PC-9 (cell line): ENCODE measurements at regions not wholly inside any gene's neighbourhood (a gene's known extent, or its start where the extent isn't known, plus 50 kb on each side); places are given as distances from the start of the nearest gene placed in this dataset.

ENCODE experiments used
- BruUV-seq: library from RNA; stranded (reverse); fragments of 400-500 nt; replicated peaks from 2 replicates; lab custom pipeline; 2021; lab: Mats Ljungman, UMichigan
- CTCF ChIA-PET: fragments of 300-600 bp; sonication (Branson Sonifier 250); formaldehyde crosslinking; loops from one replicate; lab custom pipeline; 2022; ENCODE audit warnings: antibody characterized with exemption; lab: Charles Lee
- POLR2A ChIA-PET: fragments of 300-600 bp; sonication (Branson Sonifier 250); formaldehyde crosslinking; loops from one replicate; lab custom pipeline; 2022; ENCODE audit warnings: antibody characterized with exemption; ENCODE audit not compliant: unreplicated experiment; lab: Charles Lee
- DNase-seq, 2 experiments: peaks; one replicate each; pipeline versions ENCODE4 v3.0.0 to v3.0.0-alpha.2; 2015 to 2022; ENCODE audit warnings: mixed read lengths in 1 of 2
- H2AFZ ChIP-seq: fragments of 200-600 bp; sonication (generic); 2 replicates; pipeline ENCODE4 v1.8.1; 2017; ENCODE audit warnings: antibody characterized with exemption
- H3F3A ChIP-seq: fragments of 200-600 bp; sonication (generic); 2 replicates; pipeline ENCODE4 v1.8.1; 2017; ENCODE audit warnings: antibody characterized with exemption, mild to moderate bottlenecking, low read depth; ENCODE audit not compliant: insufficient read depth
- H3K27ac ChIP-seq: fragments of 200-600 bp; sonication (generic); 2 replicates; pipeline ENCODE4 v1.6.1; 2016; ENCODE audit warnings: mixed run types
- H3K27me3 ChIP-seq: fragments of 200-600 bp; sonication (generic); 2 replicates; pipeline ENCODE4 v1.6.1; 2016; ENCODE audit warnings: low read depth, mixed run types; ENCODE audit not compliant: insufficient read depth
- H3K36me3 ChIP-seq: fragments of 200-600 bp; sonication (generic); 2 replicates; pipeline ENCODE4 v1.6.1; 2016; ENCODE audit warnings: low read depth, mixed run types
- H3K4me1 ChIP-seq: fragments of 200-600 bp; sonication (generic); replicated peaks from 2 replicates; pipeline ENCODE4 v1.6.1; 2016; ENCODE audit warnings: mixed run types; ENCODE audit not compliant: insufficient read depth
- H3K4me2 ChIP-seq: fragments of 200-600 bp; sonication (generic); 2 replicates; pipeline ENCODE4 v1.6.1; 2017; ENCODE audit warnings: mixed run types
- H3K4me3 ChIP-seq: fragments of 200-600 bp; sonication (generic); 2 replicates; pipeline ENCODE4 v1.6.1; 2016; ENCODE audit warnings: mixed run types
- H3K79me2 ChIP-seq: fragments of 200-600 bp; sonication (generic); 2 replicates; pipeline ENCODE4 v1.6.1; 2017; ENCODE audit warnings: low read depth, mixed run types
- H3K9me2 ChIP-seq: fragments of 200-600 bp; sonication (generic); 2 replicates; pipeline ENCODE4 v1.8.1; 2017; ENCODE audit warnings: mild to moderate bottlenecking; ENCODE audit not compliant: insufficient read depth
- H3K9me3 ChIP-seq: fragments of 200-600 bp; sonication (generic); 2 replicates; pipeline ENCODE4 v1.8.1; 2016; ENCODE audit warnings: low read depth; ENCODE audit not compliant: insufficient read depth
- H4K20me1 ChIP-seq: fragments of 200-600 bp; sonication (generic); 2 replicates; pipeline ENCODE4 v1.8.1; 2017; ENCODE audit not compliant: insufficient read depth
- CTCF ChIP-seq: fragments of 200-600 bp; sonication (generic); conservative IDR thresholded peaks from 2 replicates; pipeline ENCODE4 v1.6.1; 2017; ENCODE audit warnings: mixed run types, antibody characterized with exemption, mild to moderate bottlenecking, moderate library complexity
- EZH2 ChIP-seq: fragments of 200-600 bp; sonication (generic); IDR thresholded peaks from 2 replicates; pipeline ENCODE4 v1.8.0; 2017; ENCODE audit warnings: antibody characterized with exemption, low read depth
- intact Hi-C: fragments of 100-400 bp; cut with micrococcal nuclease; formaldehyde crosslinking; loops from one replicate; pipeline ENCODE4 v1.10.0; 2022; ENCODE audit not compliant: unreplicated experiment

DNA sequence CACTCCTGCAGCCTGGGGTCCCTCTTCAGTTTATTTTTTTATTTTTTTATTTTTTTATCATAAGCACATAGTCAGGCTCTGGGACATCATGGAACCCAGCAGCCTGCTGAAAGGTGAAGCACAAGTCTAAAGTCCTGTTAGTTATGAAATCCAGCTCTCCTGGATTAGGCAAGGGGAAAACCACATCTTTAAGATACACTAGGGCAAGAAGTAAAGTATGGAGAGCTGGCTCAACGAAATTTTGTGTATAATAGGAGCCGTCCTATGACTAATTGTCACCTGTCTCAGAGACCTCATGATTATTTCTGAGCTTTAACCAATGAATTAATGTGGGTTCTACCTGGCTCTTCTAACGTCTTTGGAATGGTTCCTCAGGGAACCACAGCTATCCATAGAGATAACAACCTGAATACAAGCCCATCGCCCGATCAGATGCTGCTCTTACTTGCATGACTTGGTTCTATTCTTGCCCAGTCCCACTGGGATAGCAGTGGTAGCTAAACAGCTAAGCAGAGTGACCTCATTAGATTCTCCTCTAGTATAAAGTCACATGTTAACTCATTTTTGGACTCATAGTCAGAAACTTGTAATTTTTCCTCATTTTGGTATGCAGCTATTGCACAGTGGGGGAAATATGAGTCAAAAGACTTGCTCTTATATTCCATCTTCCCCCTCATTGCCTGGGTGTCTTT lies 122.7 kb downstream of the LMO4 start:
- Histone ChIP-seq H4K20me1 (no peaks in the 10 kb centered on the region), H3K9me2 (no peaks in the 10 kb centered on the region), H2AFZ (no peak overlapping the region), H3K4me3 (no peak overlapping the region), H3K9me3 (peaks cover 6% of the 10 kb centered on the region; the same call in 1 of the 2 replicates), H3K4me2 (no peak overlapping the region), H3K79me2 (no peaks in the 10 kb centered on the region), H3K36me3 (no peaks in the 10 kb centered on the region), H3K4me1 (no peaks in the 10 kb centered on the region), H3K27me3 (no peaks in the 10 kb centered on the region), H3K27ac (no peak overlapping the region), H3F3A (no peaks in the 10 kb centered on the region)
- intact Hi-C loops = no loop called here
- TF ChIP-seq EZH2 (no peak), CTCF (no peak)
- CTCF ChIA-PET = no interaction called here
- POLR2A ChIA-PET = no interaction called here
- no TSS peak for BruUV-seq
- DNase-seq = no peak

DNA sequence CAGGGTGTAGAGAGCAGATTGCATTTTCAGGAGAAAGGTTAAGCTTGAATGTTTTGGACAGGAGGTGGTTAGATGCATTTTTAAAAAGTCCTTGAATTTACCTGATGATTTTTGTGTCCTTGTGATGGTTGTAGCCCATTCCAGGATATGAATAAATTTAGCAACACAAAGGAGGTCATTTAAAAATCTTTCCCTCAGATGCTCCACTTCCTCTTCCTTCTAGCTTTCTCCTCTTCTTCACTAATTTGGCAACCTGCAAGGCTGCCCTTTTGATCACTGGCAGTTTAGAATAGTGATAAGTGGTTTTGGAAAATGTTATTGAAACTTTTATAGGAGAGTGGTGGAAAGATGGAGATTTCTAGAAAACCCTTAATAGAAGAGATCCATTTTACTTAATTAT lies 124.0 kb downstream of the LMO4 start:
- Histone ChIP-seq H3K4me3 (no peak overlapping the region), H3K27me3 (no peaks in the 10 kb centered on the region), H3F3A (no peaks in the 10 kb centered on the region), H2AFZ (no peak overlapping the region), H3K4me1 (no peaks in the 10 kb centered on the region), H3K36me3 (no peaks in the 10 kb centered on the region), H3K4me2 (no peak overlapping the region), H3K9me2 (no peaks in the 10 kb centered on the region), H3K27ac (no peak overlapping the region), H3K9me3 (peaks cover 6% of the 10 kb centered on the region; the same call in 1 of the 2 replicates), H3K79me2 (no peaks in the 10 kb centered on the region), H4K20me1 (no peaks in the 10 kb centered on the region)
- POLR2A ChIA-PET = no interaction called here
- intact Hi-C loops = no loop called here
- CTCF ChIA-PET = interaction anchor here (0.5 kb wide), 1 partner anchor 610 kb away, joined by 3 read pairs; no protein-coding TSS in a partner anchor
- TF ChIP-seq CTCF = no peak
- no TSS peak for BruUV-seq
- DNase-seq = no peak

GRCh38 chr1:87457408-87457807 lies 128.7 kb downstream of the LMO4 start:
- CTCF ChIA-PET = no interaction called here
- peaks cover 4% of the 10 kb centered on the region; the same call in 1 of the 2 replicates for H3K9me2 ChIP-seq
- no peak overlapping the region for H3K4me2 ChIP-seq
- no peak for DNase-seq
- no TSS peak for BruUV-seq
- H3K4me3 ChIP-seq = no peak overlapping the region
- intact Hi-C loops = no loop called here
- H3K27ac ChIP-seq = no peak overlapping the region
- H3F3A ChIP-seq = no peaks in the 10 kb centered on the region
- peaks cover 6% of the 10 kb centered on the region; the same call in 1 of the 2 replicates for H3K9me3 ChIP-seq
- no peaks in the 10 kb centered on the region for H3K36me3 ChIP-seq
- POLR2A ChIA-PET = no interaction called here
- H4K20me1 ChIP-seq = no peaks in the 10 kb centered on the region
- no peak for TF ChIP-seq EZH2
- TF ChIP-seq CTCF = no peak
- H3K79me2 ChIP-seq = no peaks in the 10 kb centered on the region
- no peaks in the 10 kb centered on the region for H3K4me1 ChIP-seq
- H2AFZ ChIP-seq = no peak overlapping the region
- H3K27me3 ChIP-seq = no peaks in the 10 kb centered on the region
